Stimulated activated CD4-positive, alpha-beta T cell treated with anti-CD3 and anti-CD28 coated beads, Interleukin-4, amount 100 ng/mL, for 48 hours (primary cell): ENCODE measurements at regions not wholly inside any gene's neighbourhood (a gene's known extent, or its start where the extent isn't known, plus 50 kb on each side); places are given as distances from the start of the nearest gene placed in this dataset.

Source experiments
- DNase-seq, 2 donors: peaks; one replicate each; pipeline ENCODE4 v3.0.0-alpha.2; 2020; ENCODE audit warnings: low read depth in 2 of 2

DNA sequence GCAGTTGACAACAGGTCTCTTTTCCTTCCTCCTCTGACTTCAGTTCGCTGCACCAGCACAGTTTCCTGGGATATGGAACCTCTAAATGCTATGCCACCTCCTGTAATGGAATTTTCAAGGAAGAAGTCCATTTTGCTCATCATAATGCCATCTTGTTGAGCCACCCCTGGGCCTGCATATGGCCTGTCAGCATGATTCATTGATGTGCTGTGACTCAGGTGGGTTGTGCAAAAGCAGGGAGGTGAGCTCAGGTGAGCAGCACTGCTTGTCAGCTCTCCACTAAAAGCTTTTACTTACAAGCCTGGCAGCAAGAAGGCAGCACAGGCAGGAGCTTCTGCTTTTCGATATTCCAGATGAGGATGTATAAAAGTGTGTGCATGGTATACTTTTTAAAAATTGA lies 247.1 kb upstream of the LMCD1 start:
- DNase-seq: no peak

DNA sequence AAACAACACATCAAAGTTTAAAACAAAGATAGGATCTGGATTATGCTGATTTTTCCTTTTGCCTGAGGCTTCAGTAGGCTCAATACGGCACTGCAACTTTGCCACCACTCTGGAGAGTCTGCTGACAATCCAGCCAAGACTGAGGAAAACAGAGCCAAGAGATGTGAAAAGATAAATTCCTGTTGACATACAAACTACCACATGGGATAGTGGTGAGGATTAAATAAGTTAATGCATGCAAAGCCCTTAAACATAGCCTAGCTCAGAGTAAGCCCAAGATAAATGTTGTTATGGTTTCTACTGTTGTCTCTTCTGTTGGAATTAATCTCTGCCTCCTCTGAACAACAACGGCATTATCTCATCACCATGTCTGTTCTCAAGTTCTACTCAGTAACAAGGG lies 245.9 kb upstream of the LMCD1 start:
- DNase-seq: no peak

DNA sequence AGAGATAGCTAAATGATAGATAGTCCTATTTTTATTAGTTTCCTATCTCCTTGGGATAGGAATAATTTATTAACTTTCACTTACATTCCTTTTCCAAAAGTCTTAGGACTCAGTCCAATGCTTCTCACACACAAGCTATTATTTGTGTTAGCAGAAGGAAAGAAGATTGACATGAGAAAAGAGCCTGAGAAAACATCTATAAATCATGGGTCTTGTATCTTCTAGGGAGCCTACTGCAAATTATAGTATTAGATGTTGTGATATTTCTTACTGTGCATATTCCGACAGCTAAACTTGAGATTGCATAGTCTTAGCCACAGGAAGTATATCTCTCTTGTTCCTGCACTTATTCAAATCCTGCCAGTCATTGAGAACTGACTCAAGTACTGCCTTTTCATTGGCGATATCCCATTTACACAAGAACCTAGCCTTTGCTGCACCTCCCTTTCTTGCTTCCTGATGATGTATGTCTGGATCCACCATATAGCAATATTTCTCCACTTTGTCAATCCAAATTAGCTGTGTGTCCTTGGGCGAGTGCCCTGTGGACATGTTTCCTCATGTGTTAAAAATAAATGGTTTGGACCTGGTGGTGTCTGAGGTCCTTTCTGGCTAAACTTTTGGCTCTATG lies 245.1 kb upstream of the LMCD1 start:
- no peak for DNase-seq

DNA sequence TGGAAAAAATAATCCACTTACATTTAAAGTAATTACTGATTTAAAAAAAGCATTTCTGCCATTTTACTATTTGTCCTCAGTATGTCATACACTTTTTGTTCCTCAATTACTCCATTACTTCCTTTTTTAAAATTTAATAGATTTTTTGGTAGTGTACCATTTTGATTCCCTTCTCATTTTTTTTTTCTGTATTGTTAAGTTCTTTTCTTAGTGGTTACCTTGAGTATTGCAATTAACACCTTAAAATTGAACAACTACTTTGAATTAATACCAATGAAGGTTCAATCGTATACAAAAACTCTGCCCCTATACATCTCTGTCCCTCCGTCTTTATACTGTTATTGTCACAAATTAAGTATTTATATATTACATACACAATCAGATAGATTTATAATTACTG lies 240.6 kb upstream of the LMCD1 start:
- DNase-seq: no peak

DNA sequence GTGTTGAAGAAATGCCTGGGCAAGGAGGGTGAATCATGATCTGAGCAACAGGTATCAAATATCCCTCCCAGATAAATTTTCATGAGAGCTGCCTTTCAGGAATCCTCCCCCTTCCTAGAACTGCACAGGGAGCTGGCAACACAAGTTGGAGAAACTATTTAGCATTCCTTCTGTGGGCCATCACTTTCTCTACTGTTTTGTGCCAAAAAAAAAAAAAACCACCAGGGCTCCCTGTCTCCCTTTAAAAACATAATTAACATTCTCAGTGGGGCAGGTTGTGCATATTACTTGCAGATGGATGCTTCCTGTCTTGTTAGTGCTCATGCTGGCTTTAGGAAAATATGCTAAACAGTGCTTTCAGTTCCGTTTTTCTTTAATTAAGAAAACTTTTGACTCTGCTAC lies 234.9 kb upstream of the LMCD1 start:
- DNase-seq: no peak

DNA sequence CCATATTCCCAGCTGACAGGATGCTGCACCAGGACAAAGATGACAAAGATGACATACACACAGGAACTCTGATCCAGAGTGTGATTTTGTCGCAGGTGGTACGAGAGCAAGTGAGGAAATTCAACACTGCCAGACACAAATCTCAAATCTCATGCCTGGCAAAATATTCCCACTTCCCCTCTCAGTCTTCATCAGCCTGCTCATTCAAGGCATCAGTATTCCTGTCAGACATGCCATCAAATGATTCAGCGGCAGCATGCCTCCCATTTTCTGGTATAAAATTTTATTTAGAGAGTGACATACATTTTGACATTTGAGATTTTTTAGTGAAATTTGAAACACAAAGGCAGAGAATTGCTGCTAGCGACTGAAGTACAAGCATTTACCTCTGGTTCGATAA lies 228.1 kb upstream of the LMCD1 start:
- DNase-seq: no peak

DNA sequence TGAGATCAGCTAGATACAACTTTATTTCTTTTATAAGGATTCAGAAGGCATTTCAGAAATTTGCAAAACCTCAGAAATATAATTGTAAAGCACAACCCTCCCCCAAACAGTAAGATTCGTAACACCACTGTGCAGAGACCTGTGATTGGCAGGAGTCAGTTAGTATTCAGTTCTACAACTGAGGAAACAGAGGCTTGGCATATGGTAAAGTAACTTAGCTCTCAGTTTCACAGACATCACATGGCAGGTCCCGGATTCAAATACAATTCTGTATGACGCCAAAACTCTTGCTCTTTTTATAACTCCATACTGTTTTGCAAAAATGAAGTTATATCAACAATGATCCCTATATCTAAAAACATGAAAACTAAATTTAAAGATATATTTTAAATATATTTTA lies 225.6 kb upstream of the LMCD1 start:
- DNase-seq: no peak

DNA sequence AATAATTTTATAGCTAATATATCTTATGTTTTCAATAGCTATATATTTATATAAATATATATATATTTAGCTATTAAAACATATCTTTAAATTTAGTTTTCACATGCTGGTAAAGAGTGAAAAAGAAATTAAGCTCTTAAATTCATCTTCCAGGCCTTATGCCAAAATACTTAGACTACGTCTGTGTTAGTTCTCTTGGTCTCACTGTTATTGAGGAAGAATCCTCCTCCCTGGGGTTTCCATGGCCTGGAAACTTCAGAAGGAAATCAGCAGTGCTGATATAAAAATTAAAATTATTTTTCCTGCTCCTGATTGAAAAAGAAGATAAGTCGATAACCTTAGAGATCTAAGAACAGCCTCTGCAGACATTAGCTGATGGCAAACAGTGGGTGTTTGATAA lies 225.1 kb upstream of the LMCD1 start:
- DNase-seq: no peak

DNA sequence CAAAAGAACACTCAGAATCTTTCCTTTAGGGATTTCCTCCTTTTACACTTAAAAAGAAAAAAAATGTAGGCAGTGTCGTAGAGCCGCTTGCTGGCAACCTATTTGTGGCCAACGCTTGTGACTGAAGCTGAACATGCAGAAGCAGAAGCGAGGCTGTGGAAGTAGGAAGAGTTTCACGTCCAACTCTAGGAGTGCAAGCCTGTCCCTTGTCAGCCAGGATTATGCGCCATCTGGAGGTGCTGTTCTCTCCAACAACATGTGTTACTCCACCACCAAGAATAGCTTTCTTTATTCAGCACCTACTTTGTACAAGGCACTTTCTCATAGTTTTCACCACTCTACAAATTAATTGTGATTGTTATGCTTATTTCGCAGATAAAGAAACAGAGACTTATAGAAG lies 223.2 kb upstream of the LMCD1 start:
- DNase-seq: no peak

DNA sequence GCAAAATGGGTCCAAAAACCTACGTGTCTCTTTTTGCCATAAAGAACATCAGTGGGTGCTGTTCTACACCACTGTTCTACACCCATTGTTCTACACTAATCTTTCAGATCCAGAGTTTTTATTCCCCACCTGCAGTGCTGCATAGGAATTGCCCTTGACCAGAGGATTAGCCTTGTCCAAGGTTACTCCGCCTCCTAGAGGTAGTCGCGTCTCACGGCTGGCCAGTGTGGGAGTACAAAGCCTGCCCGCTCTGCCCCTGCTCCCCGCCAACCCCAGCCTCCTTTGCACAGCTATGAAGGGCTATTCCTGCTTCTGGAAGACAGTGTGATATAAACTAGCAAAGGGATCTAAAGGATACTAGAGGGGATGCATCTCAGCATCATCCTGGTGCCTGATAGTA lies 222.1 kb upstream of the LMCD1 start:
- DNase-seq: no peak

DNA sequence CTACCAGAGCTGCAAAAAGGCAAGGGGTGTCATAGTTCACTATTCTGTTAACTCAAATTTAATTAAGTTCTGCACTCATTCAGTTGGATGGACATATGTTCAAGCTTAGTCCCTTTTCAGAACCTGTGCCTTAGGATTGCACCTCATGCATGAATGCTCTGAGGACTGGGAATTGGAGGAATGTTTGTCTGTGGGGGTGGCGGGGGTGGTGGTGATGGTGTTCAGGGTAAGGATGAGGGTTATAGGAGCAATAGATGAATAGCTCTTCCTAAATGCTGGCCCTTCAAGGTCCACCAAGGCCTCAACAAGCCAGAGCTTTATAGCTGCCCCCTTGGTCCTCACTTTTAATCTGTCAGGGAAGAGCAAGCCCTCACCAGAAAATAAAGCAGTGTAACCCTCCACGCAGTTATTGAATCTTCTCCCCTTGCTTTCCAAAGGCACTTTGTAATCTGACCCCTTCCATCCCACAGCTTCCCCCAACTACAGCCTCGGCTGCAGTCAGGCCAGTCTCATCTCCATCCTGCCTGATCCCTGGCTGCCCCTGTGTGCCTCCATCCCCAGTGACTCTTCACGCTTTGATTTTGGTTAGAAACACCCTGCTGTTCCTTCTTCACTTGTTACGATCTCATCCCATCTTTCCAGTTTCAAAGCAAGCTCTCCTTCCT lies 221.6 kb upstream of the LMCD1 start:
- DNase-seq: no peak

DNA sequence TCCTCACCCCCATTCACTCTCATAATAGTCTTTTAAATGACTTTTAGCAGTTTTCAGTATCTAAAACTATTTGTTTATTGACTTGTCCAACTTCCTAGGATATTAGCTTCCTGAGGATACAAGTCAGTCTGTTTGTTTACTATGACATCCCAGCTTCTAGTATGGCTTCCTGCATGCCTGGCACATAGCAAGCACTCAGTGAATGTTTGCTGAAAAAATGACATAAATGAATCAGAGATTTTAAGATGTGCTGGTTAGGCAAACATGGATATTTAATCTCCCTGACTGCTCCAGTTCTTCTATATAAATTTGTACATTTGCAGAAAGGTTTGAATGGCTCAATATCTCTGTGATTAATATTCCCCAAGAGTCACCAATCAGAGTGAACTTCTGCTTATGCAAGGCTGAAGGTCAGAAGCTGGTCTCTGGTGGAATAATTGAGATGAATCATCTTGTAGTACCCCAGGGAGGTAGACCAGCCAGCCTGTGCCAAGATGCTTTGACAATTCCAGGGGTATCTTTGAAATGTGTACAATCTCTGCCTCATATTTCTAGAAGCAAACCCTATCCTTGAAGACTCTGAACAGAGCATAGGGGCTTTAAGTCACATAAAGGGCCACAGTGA lies 219.0 kb upstream of the LMCD1 start:
- no peak for DNase-seq

DNA sequence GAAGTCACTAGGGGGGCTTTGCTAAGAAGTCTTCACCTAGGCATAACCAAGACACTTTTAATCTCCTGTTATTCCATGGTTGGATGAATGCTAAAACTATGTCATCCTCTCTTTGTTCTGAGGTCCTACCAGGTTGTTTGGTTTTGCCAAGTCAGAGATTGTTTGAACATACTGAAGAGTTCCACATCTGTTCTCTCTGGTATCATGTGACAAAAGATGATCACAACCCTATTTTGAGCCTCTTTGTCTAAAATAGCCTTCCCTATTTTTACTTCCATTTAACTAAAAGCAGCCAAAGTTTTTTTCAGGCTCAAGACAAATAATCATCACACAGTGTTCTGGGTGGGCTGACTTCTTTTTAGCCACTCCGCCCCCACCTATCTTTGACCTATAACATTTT lies 218.4 kb upstream of the LMCD1 start:
- DNase-seq: no peak

DNA sequence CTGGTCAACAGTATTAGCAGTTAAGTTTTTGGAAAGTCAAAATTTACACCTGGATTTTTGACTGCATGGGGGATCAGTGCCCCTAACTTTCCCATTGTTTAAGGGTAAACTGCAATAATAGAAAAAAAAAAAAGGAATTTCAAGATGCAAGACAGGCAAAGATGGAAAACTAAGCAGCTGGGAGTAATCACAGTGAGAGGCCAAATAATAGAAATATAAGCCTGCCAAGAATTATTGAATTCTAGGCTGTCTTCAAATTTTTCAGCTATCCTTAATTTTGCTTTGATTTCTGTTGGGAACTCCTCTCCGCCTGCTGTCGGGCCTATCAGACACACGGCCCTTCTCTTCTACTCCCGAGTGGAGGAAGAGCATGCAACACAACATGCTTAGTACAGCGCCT lies 215.5 kb upstream of the LMCD1 start:
- no peak for DNase-seq

DNA sequence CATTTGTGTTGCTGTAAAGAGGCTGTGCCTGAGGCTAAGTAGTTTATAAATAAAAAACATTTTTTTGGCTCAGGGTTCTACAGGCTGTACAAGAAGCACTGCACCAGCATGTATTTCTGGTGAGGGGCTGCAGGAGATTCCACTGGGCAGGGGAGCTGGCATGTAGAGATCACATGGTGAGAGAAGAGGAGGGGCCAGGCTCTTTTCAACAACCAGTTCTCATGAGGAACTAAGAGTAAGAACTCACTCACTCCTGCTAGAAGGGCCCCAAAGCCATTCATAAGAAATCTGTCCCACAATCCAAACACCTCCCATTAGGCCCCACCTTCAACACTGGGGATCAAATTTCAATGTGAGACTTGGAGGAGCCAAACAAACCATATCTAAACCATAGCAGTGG lies 214.9 kb upstream of the LMCD1 start:
- no peak for DNase-seq

DNA sequence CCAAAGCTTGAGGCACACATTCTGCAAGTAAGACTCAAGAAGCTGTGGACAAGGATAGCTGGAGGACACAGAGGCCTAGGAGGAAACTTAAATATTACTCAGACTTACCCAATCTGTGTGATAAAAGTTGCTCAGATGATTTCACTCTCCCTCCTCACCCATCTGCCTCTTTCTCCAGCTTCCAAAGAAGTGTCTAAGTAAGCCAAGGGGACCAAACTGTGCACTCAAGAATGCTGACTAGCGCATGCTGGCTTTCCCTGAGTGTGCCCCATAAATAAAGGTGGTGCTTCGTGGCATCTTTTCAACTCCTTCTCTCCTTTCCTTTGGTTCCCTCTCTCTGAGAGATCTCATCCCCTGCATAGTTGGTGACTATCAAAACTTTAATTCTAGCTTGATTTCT lies 211.0 kb upstream of the LMCD1 start:
- DNase-seq: no peak

DNA sequence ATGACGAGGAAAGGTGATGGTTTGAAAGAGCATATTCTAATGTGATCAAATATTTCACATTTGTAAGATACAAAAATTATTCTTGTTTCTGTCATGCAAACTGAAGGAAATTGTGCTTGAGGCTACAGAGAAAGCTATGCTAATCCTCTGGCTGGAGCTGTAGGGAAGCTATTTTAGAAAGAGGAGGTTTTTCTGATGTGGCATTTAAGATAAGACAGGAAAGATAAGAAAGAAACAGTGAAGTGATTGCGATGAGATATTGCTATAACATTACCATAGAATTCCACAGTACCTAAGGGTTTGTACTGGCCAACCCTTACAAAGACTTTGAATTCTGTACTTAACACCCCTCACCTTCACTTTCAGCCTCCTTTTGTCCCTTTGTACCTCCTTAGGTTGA lies 205.2 kb upstream of the LMCD1 start:
- no peak for DNase-seq

DNA sequence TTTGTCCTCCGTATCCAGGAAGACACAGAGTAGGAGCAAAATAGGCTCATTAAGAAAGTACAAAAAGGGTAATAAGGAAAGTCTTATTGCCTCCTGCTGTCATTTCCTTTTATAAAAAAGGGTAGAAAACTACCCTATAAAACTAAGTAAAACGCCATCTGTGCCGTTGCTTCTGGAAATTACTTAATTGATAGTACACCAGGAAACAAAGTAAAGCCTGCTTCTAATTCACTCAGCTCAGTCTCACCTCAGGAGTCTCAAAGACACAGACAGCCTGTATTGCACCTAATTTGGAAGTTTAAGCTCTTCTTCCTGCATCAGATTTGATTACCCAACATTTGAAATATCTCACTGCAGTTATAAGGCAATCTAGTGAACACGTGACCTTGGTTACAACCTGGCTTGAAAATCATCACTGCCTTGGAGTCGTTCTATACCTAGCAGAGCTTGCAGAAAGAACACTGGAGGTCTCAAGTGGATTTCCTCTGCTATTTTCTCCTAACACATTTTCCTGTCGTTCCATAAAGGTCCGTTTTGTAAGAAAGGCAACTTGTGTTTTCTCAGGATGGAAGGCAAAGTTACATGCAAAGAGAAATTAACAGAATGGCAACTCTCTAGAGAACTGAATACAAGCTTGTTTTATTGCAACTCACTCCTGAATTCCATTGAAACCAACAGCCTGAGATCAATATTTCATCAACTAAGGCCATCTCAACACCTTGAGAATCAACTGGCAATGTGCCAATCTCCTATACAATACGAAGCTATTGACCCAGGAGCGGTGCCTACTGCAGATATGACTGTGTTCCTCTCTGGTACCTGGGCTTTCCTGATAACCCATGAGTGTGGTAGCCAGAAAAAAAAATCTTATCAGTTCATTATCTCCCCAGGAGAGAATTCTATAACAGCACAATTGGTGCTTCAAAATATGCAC lies 203.3 kb upstream of the LMCD1 start:
- DNase-seq: no peak

DNA sequence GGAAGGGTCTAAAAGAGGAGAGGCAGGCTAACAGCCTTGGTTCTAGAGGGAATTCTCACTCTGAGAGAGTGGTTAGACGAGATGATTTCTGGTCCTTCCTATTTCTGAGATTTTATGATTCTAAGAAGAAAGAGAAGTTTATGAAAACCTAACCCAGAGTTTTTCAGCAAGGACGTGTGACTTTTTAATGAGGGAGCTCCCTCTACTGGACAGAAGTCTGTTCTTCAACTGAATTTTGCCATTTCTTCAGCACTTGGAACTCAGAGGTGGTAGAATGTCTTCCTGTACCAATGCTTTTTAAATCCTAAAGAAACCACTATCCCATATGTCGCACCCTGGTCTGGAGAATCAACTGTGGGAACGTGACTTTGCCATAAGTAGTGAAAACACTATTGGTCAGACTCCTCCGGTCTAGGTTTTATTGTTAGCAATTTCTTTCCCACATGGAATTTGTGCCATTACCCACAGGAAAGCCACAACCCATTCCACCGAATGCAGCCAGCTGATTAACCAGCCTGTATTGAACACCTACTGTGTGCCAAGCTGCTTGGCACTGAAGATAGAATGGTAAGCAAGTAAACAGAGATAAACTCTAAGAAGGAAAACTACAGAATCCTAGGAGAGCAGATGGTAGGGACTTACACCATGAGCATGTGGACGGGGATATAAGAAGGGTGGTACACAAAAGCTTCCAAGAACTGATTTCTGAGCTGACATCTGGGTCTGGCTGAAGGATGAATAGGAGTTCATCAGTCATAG lies 199.5 kb upstream of the LMCD1 start:
- DNase-seq: no peak

DNA sequence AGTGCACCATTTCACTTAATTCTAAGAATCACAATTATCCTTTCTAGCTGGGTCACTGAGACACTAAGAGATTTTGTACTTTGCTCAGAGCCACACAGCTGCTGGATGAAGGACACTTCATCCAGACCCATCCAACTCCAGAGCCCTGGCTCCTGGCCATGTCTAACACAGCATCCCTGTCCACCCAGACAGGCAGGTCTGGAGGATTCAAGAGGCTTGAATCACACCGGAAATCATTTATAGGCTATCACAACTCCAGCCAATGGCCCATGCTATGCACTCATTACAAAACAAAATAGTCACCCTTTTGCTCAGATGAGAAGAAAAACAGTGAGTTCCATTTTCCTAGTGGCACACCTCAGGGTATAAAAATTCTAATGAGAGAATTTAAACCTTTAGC lies 198.2 kb upstream of the LMCD1 start:
- no peak for DNase-seq

DNA sequence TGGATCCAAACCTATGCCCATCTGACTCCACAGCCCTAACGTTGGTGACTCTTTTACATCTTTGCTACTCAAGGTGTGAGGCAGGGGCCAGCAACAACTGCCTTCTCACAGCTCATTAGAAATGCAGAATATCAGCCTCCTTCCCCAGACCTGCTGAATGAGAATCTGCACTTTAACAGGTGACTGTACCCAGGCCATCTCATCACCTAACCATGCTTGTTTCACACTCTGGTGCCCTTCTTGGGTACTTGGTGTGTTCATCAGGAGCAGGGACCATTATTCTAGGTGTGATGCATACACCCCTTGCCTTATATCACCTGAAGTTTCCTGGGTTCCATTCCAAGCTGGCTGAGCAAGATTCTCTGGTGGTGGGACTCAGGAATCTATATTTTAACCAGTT lies 196.3 kb upstream of the LMCD1 start:
- no peak for DNase-seq
